Bone marrow (tissue), 2 donors: ENCODE measurements at regions not wholly inside any gene's neighbourhood (a gene's known extent, or its start where the extent isn't known, plus 50 kb on each side); places are given as distances from the start of the nearest gene placed in this dataset.

Source experiments
- DNase-seq, 2 donors: peaks; one replicate each; lab custom pipeline; 2025; lab: John Stamatoyannopoulos, UW

- no peak for DNase-seq
These were observed 614.3 kb downstream of the ACTL7B start for GRCh38 chr9:108241384-108242073.

DNA sequence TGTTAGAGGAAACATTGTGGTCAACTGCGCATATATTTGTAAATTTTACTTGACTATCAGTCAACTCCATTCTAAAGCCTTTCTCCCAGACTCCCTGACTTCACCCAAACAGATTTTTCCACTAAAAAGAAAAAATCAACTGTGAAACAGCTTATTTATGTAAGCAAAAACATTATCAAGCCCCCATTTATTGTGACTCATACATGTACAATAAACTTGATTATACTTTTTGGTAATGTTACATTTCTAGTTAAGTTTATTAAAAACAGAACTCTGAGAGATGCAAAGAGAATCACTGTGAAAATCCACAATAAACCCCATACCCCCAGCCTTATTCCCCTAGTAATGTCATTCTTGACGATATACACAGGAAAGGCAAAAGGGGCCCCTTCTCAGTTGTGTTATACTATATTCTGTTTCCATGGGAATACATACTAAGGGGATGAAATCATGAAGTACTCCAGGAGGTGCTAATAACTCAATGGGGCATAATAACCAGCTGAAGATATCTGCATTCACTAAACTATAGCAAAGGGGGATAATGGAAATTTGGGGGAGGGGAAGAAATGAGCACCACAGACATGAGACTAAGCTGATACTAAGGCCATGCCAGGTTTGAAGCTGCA lies 616.0 kb downstream of the ACTL7B start:
- no peak for DNase-seq

- DNase-seq, result no peak
These were observed 620.2 kb downstream of the ACTL7B start for GRCh38 chr9:108235609-108236008.

GRCh38 chr9:108234811-108235210 lies 621.0 kb downstream of the ACTL7B start:
- no peak for DNase-seq

GRCh38 chr9:108225149-108225800 lies 630.5 kb downstream of the ACTL7B start:
- DNase-seq, result no peak

DNA sequence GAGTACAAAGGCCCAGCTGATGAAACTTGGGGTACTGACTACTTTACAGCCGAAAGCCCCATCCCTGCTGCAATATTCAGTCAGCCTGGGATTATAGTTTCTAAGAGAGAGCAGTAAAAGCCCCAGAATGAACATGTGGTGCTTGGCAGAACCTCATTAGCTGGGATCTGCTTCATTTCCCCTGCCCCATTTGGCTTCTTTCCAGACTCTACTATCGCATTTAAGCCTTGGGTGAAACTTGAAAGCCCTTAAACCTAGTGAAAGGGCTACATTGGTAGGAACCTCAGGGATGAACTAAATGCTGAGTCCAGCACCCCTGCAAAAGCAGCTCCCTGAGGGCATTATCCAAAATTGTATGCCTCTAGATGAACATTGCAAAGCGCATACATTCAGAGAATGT lies 631.1 kb downstream of the ACTL7B start:
- no peak for DNase-seq

GRCh38 chr9:108219664-108220063 lies 636.1 kb downstream of the ACTL7B start:
- no peak for DNase-seq

DNA sequence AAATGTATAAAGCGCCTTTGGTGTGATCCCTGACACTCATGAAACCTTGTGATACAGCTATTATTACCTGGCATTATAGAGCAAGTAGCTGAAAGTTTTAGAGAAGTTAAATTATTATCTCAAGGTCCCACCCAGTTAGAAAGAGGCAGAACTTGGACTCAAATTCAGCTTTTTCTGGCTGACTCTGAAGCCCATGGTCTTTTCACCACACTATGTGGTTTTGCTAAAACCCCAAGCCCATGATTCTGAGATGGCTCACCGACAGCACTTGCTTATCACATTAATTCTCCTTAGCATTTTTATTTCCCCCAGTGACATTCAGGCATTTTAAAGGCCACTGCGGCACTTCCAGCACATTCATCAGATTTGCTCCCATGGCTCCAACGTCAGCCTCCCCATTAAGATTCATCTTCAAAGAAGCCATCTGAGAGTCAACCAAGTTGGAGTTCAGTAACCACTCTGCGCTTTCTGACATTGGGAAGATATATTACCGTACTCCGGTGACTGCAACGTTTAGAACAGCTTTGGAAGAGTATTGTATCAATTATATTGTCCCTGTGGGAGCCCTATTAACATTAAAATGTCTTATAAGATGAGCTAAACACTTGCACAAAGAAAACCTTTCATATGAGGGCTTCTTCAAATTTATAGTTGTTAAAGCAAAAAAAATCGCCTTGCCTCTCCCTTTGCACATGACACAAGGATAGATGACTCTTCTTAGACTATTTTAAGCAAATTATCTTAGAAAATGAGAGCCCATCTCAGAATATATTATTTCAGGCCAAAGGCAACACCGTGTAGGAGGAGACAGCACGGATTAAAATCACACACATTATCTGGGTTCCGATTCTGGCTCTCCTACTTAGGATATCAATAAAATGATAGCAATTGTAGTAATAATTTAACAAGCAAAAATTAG lies 638.1 kb downstream of the ACTL7B start:
- no peak for DNase-seq

DNA sequence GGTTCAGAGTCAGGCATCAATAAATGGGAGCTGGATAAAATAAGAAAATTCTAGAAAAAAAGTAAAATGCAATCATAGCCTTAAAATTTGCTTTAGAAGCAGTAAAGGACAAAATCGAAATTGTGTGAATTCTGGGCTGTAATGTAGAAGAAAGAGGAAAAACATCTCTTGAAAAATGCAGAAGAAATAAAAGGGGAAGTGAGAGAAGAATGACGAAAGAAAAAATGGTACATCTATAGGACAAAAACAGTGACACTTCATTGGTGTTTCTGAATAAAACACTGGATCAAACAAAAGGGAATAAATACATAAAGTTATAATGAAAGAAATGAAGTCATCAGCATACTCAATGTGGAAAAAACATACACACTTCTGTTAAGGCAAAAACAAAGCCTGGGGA lies 642.3 kb downstream of the ACTL7B start:
- no peak for DNase-seq

DNA sequence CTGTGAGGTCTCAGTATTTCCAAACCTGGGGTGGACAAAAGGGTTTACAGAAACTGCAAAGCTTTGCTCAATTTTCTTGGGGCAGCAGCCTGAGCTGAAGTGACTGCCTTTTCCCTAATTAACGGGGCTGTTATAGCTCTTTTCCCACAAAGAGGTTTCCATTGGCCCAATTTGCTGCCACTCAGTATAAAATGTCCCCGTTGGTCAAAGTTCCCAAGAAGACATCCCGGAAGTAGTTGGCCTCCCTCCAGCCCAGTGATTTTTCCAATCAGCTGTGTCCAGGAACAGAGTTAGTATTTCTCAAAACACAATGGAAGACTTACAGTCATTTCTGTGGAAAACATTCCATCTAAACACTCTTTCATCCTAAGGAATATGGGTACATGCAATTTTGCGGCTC lies 643.6 kb downstream of the ACTL7B start:
- no peak for DNase-seq

DNA sequence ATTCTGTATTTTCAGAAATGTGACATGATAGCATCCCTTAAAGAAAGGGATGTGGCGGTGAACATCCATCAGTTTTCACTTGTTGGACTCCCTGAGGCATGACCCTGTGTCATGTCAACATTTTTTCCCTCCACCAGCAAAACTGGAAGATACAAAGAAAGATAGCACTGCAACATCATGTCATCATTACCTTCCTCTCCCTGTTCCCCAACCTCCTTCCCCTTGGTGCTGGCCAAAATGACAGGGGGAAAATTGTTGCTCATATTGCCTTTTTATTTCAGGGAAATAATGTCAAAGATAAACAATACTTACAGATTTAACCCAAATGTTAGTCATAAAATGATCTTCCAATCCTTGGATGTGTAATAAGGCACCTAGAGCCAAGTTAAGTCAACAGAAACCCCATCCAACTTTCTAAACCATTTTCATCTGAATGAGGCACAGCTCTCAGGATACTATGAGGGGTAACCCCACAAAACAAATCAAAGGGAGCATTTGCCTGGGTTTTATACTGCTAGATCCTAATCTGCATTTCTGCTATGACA lies 644.3 kb downstream of the ACTL7B start:
- DNase-seq, result no peak

- DNase-seq, result no peak
These were observed 646.6 kb downstream of the ACTL7B start for GRCh38 chr9:108209132-108209685.

GRCh38 chr9:108207561-108208165 lies 648.1 kb downstream of the ACTL7B start:
- DNase-seq, result no peak

GRCh38 chr9:108205276-108205675 lies 650.5 kb downstream of the ACTL7B start:
- DNase-seq, result no peak

DNA sequence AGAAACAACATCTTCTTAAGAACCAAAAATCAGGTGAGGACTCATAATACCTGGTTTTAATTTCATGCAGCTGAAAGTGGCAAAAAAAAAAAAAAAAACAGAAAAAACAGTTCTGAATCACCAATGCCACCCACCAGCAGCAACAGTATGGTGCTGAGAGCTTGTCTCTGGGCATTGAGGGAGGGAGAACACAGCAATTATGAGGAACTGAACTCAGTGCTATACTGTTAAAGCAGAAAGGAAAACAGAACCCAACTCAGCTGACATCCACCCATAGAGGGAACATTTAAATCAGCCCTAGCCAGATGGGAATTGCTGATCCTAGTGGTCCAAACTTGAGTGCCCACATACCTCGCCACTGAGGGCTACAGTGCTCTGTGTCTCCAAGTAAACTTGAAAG lies 657.9 kb downstream of the ACTL7B start:
- DNase-seq, result no peak

- no peak for DNase-seq
These were observed 658.8 kb downstream of the ACTL7B start for GRCh38 chr9:108197008-108197365.

DNA sequence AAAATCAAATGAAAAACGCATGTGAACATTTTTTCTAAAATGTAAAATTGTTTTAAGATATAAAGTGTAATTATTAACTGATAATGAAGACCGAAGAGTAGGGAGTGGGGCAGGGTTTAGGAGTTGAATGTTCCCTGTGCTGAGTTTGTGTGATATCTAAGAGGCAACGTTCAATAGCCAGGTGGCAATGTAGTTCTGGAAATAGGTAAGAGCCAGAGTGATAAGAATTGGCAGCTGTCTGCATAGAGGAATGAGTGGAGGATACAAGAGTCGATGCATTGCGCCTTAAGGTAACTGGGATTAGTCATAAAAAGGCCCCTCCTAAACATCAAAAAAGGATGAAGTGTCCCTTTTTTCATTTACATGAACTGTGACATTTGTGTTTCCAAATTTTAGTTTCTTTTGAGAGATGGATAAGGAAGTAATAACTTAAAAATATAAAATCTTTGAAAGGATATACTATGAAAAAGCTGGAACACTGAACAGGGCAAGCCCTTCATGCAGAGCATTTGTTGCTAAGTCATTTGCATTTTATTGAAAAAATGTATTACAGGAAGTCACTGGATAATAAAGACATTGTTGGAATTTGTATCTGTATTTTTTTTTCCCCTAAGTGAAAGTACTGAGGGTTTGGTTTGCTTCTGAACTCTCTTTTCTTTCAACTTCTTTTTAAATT lies 659.3 kb downstream of the ACTL7B start:
- no peak for DNase-seq

- DNase-seq, result no peak
These were observed 661.6 kb downstream of the ACTL7B start for GRCh38 chr9:108194154-108194553.

- DNase-seq, result no peak
These were observed 662.6 kb downstream of the ACTL7B start for GRCh38 chr9:108193026-108193710.

DNA sequence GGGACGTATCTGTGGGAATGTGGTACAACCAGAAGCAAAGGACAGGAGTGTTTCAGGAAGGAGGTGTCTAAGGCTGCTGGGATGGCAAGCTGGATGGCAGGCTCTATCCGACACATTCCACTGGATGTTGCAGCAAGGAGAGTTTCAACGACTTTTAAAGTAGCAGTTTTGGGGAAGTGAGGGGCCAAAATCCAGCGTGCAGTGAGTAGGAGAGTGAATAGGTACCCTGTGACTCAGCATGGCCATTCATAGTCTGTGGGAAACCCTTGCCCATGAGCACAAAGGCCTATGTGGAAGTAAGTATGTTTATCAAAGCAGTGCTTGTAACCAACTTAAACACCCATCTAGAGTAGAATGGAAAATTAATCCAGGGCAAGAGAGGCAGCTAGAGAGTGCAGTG lies 664.7 kb downstream of the ACTL7B start:
- no peak for DNase-seq
